AG04450 (cell line): ENCODE measurements at regions not wholly inside any gene's neighbourhood (a gene's known extent, or its start where the extent isn't known, plus 50 kb on each side); places are given as distances from the start of the nearest gene placed in this dataset.

Source experiments
- CTCF ChIA-PET: fragments of 300-600, 350-600 bp; formaldehyde crosslinking; extraction: SDS; loops from one replicate; lab custom pipeline; 2022; ENCODE audit warnings: antibody characterized with exemption, inconsistent platforms; lab: Charles Lee
- POLR2A ChIA-PET: fragments of 350-600 bp; formaldehyde crosslinking; extraction: SDS; loops from one replicate; lab custom pipeline; 2021; ENCODE audit warnings: antibody characterized with exemption, inconsistent platforms; lab: Yijun Ruan, JAX
- DNase-seq: peaks from one replicate; pipeline ENCODE4 v3.0.0-alpha.2; 2011; ENCODE audit warnings: low read depth, low spot score
- H3K27ac ChIP-seq: one replicate; pipeline ENCODE4 v1.5.1; 2012; ENCODE audit warnings: low read depth, low read length, control low read depth
- H3K27me3 ChIP-seq: one replicate; pipeline ENCODE4 v1.6.0; 2012; ENCODE audit warnings: low read length; ENCODE audit not compliant: control insufficient read depth, insufficient read depth
- H3K4me3 ChIP-seq: 2 replicates; pipeline ENCODE4 v1.5.1; 2011; ENCODE audit warnings: mild to moderate bottlenecking, low read depth, low read length, control low read depth
- H3K9me3 ChIP-seq: 2 replicates; pipeline ENCODE4 v1.5.1; 2012; ENCODE audit warnings: low read length; ENCODE audit not compliant: control insufficient read depth, insufficient read depth
- CTCF ChIP-seq: IDR thresholded peaks from 2 replicates; pipeline ENCODE4 v1.5.1; 2011; ENCODE audit warnings: low read depth, low read length, control low read depth, inconsistent platforms

GRCh38 chr9:111102793-111103464 is 64.7 kb upstream of the LPAR1 start:
- no peaks in the 10 kb centered on the region for H3K9me3 ChIP-seq
- ChIA-PET POLR2A (interaction anchor here (0.7 kb wide), 1 partner anchor 72 kb away, joined by 3 read pairs; no protein-coding TSS in a partner anchor), CTCF (interaction anchor here (0.7 kb wide), 1 partner anchor 40 kb away, joined by 12 read pairs; no protein-coding TSS in a partner anchor)
- no peak overlapping the region for H3K4me3 ChIP-seq
- no peaks in the 10 kb centered on the region for H3K27me3 ChIP-seq
- no peak for DNase-seq
- no peak for TF ChIP-seq CTCF
- H3K27ac ChIP-seq, result no peak overlapping the region

DNA sequence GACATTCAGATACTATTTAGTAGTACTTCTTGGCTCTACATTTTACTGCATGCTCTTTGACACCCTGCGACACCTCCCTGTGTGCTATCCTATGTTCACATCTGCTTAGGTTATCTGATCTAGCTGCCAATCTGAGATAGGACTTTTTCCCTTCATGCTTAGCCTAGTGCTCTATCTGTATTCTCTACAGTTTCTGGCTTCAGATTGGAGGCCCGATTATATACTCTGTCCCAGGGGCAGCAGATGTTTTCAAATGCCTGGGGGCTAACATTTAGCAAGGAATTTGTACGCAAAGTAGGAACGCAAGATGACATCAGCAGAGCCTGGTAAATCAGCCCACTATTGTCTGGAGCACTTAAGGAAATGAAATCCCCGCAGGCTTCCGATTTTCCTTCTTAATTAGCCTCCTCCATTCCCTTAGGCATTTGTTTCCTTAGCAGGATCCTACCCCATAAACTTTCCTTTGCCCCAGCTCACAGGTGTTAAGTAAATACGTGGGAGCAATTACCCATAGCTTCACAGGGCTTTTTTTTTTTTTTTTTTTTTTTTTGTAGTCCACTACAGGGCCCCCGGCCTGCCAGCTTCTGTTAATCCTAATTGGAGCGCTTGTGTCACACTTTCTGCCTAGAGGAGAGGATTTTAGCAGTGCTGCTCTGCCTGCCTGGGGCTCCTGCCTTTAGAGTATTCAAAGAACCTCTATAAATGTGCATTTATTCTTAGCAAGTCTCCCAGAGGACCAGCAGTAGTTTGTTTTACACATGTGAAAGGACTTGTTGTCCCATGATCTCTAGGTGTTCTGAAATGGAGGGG is 61.1 kb upstream of the LPAR1 start:
- POLR2A ChIA-PET, result no interaction called here
- Histone ChIP-seq H3K9me3 (no peaks in the 10 kb centered on the region), H3K27ac (no peak overlapping the region), H3K27me3 (no peaks in the 10 kb centered on the region), H3K4me3 (no peak overlapping the region)
- no peak for TF ChIP-seq CTCF
- DNase-seq, result no peak
- CTCF ChIA-PET, result interaction anchor here (0.5 kb wide), 1 partner anchor 12 kb away, joined by 5 read pairs; no protein-coding TSS in a partner anchor

- no peak for TF ChIP-seq CTCF
- no peak overlapping the region for H3K4me3 ChIP-seq
- CTCF ChIA-PET, result no interaction called here
- no peak overlapping the region for H3K27ac ChIP-seq
- H3K27me3 ChIP-seq, result no peaks in the 10 kb centered on the region
- H3K9me3 ChIP-seq, result no peaks in the 10 kb centered on the region
- POLR2A ChIA-PET, result no interaction called here
- DNase-seq, result no peak
Observed at GRCh38 chr9:111098093-111098492, 59.8 kb upstream of the LPAR1 start.

DNA sequence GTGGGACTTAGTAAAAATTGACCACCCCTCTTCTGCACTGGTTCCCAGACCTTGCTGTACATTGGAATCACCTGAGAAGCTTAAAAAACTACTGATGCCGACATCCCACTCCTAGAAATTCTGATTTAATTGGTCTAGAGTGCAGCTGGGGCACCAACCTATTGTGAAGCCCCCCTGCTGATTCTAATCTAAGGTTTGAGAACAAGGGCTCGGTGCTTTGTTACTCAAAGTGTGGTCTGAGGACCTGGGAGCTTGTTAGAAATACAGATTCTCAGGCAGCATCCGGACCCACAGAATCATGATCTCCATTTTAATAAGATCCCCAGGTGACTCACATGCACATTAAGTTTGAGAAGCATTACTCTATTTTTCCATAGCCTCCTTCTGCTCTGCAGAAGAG is 57.8 kb upstream of the LPAR1 start:
- Histone ChIP-seq H3K9me3 (no peaks in the 10 kb centered on the region), H3K27me3 (no peaks in the 10 kb centered on the region), H3K27ac (no peak overlapping the region), H3K4me3 (no peak overlapping the region)
- no peak for TF ChIP-seq CTCF
- ChIA-PET CTCF (no interaction called here), POLR2A (no interaction called here)
- DNase-seq, result no peak

DNA sequence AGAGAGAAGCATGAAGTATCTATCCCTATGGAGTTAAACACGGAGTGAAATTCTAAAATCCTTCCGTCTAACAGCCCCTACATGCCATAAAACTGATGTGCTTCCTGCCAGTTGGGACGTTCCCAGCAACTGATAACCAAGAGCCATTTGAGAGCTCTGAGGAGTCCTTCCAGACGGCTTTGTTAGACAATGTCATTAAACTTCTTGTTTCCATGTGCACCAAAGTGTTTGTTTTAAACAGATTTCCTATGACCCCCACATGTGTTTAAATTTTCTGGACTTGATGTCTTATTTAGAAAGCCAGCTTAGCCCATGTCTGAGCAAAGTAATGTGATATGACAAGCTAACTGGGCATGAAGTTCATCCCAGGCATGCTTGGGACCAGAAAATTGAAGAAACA is 57.2 kb upstream of the LPAR1 start:
- ChIA-PET POLR2A (no interaction called here), CTCF (no interaction called here)
- Histone ChIP-seq H3K9me3 (no peaks in the 10 kb centered on the region), H3K27me3 (no peaks in the 10 kb centered on the region), H3K4me3 (no peak overlapping the region), H3K27ac (no peak overlapping the region)
- no peak for TF ChIP-seq CTCF
- DNase-seq, result no peak
